ENCODE measurements at regions not wholly inside any gene's neighbourhood (a gene's known extent, or its start where the extent isn't known, plus 50 kb on each side); places are given as distances from the start of the nearest gene placed in this dataset.
"Not testable (repeated sequence)": the region's sequence is repeated elsewhere in the genome, so short reads cannot be mapped to it uniquely, and the experiment has no call there.

DNA sequence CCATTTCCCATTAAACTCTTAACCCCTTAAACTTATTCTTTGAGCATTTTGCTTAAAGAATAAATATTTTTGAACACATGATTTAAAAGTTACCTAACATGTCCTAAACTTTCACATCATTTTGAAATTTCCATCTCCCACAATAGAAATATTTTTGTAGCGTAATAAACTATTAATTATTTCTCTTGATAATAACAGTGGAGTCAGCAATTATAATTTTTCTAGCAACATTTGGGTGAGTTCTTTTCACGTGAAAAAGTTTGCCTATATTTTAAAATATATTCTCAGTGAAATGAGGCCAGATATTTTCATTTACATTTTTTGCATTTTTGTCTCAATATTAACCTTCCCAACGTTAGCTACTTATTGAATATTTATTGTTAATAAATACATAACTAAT is 320.4 kb upstream of the CRIM1 start:
- DNase-seq: no peak

DNA sequence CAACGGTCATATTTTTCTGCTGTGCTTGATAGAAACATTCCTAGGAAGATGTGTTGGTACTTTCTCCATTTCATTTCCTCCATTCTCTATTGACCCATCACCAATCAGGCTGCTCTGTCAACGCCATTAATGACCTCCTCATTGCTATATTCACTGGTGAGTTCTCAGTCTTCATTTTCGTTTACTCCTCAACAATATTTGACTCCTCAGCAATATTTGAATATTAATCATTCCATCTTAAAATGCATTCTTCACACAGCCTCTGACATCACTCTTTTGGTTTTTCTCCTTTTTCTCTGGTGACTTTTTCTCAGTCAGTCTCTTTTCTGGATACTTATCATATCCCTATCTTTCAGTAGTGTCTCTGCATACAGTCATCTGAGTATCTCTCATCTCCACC is 323.5 kb upstream of the CRIM1 start:
- no peak for DNase-seq

DNA sequence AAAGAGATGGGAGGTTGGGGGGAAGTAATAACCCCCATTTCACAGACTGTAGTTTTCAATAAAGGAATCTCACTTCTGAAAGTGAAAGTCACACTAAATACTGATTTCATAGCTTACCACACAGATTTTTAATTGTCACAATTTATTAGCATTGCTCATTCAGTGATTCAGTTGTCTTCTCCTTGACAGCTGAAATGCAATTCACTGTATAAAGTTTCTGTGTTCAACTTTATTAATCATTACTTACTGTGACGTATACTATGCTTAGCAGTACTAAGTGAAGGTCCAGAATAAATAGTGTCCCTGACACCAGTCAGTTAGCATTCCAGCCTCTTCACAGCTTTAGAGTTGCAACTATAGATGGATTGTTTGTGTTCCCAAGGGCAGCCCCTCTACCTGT is 324.1 kb upstream of the CRIM1 start:
- peak in 1 of 3 donors; percentile 18 for DNase-seq

DNA sequence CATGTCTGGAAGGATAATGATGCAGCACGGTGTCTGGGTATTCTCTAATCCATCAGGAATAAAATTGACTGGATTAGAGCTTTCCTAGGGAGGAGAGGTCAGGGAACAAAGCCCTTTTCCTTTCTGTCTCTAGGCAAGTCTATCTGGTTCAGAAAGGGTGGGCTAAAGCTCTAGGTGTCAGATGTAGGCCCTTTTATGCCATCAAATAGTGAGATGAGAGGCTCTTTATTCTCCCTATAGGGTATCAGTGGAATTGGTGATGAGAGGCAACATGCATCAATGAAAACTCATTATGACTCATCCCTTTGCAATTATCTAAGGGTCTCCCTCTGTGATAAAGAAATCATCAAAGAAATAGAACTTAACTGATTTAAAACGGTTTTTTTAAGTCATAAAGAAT is 328.0 kb upstream of the CRIM1 start:
- no peak for DNase-seq

DNA sequence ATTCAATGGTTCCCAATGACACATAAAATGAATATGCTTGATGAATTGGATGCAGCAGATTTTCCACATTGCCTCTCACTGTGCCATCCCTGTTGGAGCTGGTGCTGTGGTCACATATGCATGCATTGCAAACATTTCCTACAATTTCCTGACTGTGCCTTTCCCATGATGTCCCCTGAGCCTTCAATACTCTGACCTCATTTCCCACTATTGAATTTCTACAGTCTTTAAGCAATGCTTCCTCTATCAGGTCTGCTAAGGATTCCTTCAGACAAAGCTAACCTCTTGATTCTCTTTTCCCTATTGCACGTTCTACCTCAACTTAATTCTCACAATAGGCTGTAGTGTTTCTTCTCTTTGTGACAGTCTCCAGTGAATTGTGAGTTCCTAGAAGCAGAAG is 342.5 kb upstream of the CRIM1 start:
- no peak for DNase-seq

DNA sequence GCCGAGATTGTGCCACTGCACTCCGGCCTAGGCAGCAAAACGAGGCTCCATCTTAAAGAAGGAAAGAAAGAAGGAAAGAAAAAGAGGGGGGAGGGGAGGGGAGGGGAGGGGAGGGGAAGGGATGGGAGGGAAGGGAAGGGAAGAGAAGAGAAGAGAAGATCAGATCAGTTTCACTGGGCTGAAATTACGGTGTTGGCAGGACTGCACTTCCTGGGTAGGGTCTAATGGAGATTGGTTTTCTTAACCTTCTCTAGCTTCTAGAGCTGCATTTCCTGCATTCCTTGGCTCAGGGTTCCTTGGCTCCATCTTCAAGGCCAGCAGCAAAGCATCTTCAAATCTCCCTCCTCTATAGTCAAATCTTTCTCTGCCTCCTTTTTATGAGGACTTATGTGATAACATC is 349.1 kb upstream of the CRIM1 start:
- no peak for DNase-seq

DNA sequence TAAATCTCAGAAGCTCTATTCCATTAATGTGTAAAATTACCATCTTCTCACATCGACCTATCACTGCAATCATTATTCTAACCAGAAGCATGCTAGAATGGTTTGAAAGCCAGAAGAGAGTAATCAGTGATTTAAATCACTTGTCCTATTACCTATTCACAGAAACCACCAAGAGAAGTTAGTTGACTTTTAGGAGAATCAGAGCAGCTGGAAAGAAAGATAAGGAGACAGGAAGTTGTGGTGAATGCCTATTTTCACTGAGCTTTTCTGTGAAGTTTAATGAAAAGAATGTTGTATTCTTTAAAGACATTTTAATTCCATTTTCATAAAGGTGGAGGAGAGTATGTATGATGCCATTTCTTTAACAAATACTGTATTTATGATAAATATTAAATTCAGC is 352.6 kb upstream of the CRIM1 start:
- DNase-seq: no peak

DNA sequence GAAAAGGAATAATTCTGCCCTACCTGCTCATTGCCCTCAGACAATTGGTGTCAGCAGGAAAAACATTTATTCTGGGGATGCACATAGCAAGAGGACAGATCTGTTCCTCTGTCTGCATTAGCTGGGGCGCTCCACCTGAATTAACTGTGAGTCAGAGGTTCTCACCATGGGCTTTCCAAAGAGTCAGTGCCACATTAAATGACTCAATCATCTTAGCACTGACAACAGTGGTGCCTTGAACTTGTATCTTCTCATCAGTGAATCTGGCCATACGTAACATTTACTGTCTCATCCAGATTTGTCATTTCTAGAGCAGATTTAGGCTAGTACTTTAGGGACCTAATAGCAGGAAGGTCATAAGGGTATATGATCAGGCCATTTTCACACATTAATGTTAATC is 358.1 kb upstream of the CRIM1 start:
- no peak for DNase-seq

DNA sequence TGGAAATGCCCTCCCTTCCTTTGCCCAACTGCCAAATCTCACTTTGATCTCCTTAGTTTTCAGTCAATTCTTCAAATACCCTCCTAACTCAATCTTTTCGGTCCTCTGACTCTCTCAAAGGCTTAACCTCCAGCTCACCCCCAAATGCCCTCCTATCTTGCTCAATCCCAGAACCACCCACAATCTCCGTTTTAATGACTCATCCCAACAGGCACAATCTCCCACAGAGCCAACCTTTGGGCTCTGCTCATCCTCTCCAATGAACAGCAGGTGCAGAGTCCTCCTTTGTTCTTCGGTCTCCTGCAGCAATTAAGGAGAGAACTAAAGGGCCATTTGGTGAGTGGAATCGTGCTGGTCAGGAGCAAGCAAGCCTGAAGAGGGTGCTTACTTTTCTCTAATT is 366.1 kb upstream of the CRIM1 start:
- DNase-seq: no peak

DNA sequence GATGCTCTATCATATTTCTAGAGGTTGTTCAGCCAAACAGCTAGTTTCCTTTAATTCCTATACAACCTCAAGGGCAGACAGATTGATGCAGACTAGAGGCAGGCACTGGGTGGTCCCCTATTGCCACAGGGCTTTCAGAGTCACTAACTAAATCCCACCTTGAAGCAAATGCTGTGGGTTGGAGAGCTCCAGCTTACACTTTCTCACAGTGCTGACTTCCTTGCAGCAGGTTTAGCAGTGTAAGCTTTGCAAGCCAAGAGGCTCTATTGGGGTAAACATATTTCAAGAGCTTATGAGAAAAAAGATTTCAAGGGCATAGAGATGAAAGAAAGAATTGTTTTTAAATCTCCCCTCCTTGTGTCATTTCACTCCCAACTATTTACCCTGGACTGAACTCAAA is 366.5 kb upstream of the CRIM1 start:
- no peak for DNase-seq

DNA sequence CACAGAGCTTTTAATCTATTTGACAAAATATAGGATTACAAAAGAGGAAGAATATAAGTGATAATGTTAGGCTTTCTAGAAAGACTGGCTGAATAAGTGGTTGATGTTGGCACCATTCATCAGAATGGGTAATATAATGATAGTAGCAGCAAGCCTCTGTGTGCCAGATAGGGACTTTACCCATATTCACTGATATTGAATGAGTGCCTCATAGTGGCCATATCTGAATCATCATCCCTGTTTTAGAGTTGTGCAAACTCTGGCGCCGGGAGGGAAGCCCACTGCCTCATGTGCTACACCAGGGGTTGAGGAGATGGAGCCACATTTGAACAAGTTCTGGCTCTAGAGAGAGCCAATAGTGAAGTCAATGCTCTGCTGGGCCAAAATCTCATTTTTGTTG is 368.7 kb upstream of the CRIM1 start:
- DNase-seq: no peak

DNA sequence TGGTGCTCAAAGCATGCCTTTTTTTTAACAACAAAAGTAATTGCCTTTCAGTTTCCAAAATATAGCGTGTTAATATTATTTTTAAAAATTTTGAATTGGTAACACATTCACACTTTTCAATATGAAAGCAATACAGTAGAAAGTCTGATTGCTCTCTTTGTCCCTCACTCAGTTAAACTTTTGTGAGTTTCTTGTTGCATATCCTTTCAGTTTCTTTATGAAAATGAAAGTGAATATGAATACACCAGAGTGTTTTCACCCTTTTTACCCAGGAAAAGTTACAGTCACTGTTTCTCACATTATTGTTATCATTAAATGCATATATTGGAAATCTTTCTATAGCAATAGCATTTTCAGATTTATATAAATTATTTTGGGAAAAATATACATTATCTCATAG is 377.4 kb upstream of the CRIM1 start:
- no peak for DNase-seq

DNA sequence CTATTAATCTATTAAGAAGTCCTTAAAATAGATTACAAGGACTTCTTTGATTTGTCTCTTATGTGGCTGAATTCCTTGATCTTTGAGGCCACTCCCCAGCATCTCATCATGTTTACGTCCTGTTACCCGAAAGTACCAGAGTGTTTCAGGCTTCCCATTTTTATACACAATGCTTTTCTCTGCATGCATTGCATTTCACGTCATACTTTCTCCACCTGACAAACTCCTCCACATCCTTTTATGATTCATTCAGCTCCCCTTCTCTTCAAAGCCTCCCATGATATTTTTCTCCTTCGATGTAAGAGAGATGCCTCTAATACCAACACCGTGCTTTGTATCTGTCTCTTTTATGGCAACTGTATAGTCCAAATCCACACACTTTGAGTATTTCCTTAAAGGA is 379.0 kb upstream of the CRIM1 start:
- no peak for DNase-seq

DNA sequence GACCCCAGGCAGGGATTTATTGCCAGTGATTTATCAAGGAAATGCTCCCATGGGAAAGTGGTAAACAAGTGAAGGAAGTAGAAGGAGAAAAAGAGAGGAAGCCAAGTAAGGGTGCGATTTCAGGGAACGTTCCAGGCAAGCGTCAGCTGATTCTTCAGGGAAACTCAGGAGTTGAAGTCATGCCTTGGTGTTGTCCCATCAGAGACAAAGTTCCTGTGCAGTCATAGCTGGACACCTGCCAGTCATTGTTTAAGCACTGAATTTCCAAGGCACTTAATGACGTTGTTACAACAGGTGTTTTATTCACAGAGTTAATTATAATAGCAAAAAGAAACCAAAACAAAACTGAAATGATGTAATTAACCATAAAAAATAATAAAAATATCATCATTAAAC is 381.8 kb upstream of the CRIM1 start:
- no peak for DNase-seq

DNA sequence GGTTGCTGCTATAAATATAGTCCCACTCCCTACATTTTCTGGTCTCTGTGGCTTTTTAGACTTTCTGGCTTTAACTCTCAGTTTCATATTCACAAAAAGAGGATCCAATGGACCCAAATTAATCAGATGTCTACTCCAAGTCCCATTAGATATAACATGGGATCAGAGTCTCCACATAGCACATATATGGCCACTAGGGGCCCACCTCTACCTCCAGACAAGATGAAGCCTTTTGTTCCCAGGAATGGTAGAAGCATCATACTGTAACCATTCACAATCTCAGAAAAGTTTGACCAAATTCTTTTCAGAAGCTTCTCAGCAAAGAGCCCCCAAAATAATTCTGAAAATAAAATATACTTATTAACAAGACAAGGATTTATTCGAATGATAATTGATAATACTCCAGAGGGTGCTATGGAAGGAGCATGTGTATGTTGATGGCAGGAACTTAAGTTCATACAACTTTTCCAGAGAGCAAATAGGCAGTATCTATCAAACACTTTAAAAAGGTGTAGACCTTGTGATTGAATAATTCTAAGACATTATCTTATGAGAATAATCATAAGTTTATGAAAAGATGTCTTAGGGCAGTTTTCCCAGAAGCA is 382.3 kb upstream of the CRIM1 start:
- peak; percentile 12 to 20 (median 14) for DNase-seq

DNA sequence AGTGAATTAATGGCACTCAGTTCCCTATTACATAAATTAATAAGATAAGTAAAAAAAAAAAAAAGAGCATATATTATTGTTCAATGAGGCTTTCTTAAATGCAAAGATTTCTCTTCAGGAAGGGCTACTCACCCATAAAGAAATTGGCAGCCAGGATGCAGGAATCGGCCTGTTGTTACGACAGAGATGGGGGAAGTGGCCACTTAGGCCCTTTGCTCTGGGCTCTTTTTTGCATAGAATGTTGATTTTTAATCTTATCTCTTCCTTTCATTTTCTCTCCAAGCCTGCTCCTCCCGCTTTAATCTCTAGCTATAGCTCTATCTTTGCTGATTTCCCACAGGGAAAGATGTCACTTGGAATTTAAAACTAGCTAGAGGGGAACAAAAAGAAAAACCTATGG is 391.8 kb upstream of the CRIM1 start:
- DNase-seq: no peak

DNA sequence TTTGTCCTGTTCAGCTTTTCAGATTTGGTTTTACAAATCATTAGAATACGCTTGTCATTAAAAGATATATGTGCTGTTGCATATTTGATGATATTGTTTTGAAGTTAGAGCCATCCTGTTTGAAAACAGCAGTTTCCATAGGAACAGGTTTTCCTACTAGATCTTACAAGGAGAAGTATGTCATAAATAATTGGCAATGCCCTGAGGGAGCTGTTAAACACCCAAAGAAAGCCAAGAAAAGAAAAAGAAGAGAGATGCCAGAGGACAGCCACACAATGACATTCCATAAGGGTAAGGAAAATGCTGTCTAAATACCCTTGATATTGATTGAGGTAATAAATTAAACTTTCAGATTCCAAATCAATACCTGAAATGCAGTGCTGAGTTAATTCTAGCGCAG is 392.2 kb upstream of the CRIM1 start:
- no peak for DNase-seq

DNA sequence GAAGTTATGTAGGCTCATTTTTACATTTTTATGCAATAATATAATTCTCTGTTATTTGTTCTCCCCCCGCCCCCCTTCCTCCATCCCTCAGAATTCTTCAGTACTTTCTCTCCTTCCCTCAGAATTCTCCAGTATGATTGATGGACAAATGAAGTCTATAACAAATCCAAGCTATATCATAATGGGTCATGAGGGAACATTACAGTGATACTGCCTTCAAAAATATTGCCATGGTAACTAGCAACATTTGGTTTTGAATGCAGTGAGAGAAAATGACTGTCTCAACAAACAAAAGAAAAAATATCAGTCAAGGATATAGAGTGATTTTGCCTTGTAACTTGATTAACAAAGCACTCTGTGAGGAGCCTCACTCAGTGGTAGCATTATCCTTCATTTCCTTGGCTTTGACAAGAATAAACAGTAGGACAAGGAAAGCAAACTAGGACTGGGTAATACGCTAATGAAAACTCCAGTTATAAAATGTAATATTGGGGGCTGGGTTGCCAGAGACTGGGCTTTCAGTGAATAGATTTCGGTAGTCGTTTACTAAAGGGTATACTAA is 392.9 kb upstream of the CRIM1 start:
- no peak for DNase-seq

DNA sequence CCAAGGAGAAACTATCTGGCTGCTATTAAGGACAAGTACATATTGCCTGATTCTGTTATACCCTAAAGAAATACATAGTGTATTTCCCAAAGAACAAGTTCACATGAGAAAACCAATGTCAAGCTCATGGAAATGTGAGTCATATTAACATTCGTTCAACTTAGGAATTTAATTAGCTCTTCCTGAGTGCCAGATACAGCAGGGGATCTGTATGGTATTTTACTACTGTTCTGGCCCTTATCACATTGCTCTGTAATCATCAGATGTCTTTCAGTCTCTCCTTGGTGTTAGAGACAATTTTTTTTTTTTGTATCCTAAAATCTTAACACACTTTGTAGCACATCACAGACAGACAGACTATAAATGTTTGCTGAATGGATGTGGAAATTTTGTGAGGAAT is 395.0 kb upstream of the CRIM1 start:
- no peak for DNase-seq

DNA sequence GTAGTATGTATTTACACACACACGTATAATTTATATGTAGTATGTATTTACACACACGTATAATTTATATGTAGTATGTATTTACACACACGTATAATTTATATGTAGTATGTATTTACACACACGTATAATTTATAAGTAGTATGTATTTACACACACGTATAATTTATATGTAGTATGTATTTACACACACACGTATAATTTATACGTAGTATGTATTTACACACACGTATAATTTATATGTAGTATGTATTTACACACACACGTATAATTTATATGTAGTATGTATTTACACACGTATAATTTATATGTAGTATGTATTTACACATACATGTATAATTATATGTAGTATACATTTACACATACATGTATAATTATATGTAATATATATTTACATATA is 398.5 kb upstream of the CRIM1 start:
- DNase-seq: not testable (repeated sequence)

DNA sequence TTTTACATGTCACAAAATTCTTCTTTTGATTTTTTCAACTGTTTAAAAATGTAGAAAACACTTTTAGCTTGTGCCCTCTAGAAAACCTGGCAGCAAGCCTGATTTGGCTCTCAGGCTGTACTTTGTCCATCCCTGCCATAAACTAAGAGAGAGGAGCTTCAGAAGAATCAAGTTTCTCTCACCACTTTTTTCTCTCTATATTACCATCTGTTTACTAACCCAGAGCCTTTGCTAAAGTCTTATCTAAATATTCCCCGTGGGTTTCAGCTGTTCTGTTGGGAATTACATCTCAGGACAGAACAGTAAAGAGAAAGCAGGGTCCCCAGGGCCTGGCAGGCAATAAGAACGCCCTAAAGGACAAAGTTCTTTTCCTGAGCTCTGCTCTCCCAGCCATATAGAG is 409.1 kb upstream of the CRIM1 start:
- DNase-seq: no peak

DNA sequence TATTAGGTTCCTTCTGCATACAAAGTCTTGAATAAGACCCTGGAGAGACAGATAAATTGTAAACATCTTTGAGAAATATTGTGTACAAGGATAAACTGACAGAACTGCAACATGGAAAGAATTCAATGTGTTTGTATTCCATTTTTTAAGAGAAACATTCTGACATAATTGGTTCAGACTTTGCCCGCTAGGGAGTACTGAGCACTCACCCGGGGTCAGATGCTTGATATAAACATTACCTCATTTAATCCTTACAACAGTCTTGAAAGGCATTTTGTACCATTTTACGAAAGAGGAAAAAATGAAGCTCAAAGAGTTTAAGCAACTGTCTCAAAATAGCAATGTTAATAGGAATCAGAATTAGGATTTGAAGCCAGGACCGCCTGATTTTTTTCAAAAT is 416.7 kb upstream of the CRIM1 start:
- no peak for DNase-seq

DNA sequence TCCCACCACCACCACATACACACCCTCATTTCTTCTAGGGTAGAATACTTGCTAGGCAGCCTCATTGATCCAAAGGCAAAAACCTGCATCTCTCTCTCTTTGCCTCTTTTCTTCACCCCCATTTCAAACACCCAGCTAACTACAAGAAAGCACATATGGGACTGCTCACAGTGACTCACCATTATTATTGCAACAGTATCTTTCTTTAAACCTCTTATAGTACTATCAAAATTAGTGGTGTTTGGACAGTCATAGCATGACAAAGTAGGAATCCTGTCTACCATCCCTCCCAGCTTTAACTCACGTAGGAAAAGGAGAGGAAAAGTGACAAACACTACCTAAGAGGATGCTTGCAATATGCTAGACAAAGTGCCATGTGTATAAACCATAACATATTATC is 422.5 kb upstream of the CRIM1 start:
- no peak for DNase-seq

DNA sequence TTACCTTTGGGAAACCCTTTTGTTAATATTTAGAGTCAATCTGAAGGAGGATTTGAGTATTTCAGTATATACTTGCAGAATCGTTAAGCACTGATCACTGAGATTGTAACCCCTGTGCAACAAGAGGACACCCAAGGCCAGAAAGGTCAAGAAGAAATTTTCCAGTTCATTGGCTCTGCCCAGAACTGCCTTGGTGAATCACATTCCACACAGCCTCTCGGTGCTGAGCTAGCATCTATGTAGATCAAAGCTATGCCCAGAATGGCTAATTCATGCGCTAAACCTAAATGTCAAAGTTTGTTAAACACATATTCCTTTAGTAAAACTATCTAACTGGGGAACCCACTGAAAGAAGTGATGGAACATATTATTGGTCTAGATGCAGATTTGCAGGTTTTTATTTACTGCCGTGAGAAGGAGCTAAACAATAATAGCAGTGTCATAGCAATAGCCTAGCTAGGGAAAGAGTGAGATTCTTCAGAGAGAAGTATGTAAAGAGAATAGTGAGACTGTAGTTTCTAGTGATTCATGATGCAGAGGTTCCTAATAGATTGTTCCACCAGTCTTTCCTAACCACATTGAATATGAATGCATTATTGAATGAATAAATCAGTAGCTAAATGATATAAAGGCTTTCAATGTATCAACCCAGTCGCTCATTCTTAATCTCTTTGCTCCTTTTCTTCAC is 423.2 kb upstream of the CRIM1 start:
- no peak for DNase-seq

DNA sequence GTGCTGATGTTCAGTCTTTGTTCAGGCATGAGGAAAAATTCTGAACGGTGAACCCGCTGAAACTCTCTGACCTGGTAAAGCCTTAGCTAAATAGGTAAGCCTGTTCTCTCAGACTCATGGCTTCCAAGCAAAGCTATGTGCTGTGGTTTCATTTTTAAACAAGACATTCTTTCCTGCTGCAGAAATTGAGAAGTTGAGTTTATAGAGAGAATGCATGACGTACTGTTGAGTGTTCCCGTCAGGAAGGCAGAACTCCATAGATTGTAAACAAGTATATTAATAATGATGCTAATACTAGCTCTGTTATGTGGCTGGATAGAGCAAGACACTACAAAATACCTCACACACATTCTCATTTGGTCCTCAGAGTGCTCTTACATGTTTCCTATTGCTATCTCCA is 424.0 kb upstream of the CRIM1 start:
- no peak for DNase-seq
